ENCODE measurements at regions not wholly inside any gene's neighbourhood (a gene's known extent, or its start where the extent isn't known, plus 50 kb on each side); places are given as distances from the start of the nearest gene placed in this dataset.

DNA sequence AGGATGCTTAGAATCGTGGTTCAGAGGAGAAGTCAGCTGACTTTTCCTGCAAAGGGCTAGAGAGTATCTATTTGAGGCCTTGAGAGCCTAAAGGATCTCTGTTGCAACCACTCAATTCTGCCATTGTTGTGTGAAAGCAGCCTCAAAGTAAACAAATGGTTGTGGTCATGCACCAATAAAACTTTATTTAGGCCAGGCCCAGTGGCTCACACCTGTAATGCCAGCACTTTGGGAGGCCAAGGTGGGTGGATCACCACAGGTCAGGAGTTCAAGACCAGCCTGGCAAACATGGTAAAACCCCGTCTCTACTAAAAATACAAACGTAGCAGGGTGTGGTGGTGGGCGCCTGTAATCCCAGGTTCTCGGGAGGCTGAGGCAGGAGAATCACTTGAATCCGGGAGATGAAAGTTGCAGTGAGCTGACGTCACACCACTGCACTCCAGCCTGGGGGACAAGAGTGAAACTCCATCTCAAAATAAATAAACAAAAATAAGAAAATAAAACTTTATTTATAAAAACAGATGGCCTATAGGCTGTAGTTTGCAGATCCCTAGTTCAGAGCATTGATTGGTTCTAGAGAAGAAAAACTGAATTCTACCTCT, 135.9 kb upstream of the KLF4 start:
- TF ChIP-seq CTCF (optimal IDR thresholded peaks at IDR 0.05 in 1 of 3, IDR thresholded peaks at IDR 0.05 in 1 of 3, conservative IDR thresholded peaks at IDR 0.05 in 1 of 3; ENCODE audit: extremely low read depth in 1 of 3, insufficient read depth in 2 of 3, low read length in 3 of 3) (no peak), EZH2 (IDR thresholded peaks at IDR 0.05; ENCODE audit: low read length) (no peak)

Measured in keratinocyte (primary cell).